Brain microvascular endothelial cell (primary cell): ENCODE measurements at regions not wholly inside any gene's neighbourhood (a gene's known extent, or its start where the extent isn't known, plus 50 kb on each side); places are given as distances from the start of the nearest gene placed in this dataset.

Source experiments
- DNase-seq: peaks from one replicate; pipeline ENCODE4 v3.0.0-alpha.2; 2020
- H3K27ac ChIP-seq: fragments of 250-450 bp; sonication (Bioruptor Pico); 2 replicates; pipeline ENCODE4 v1.5.1; 2020; ENCODE audit warnings: mild to moderate bottlenecking, moderate library complexity
- H3K27me3 ChIP-seq: fragments of 250-450 bp; sonication (Bioruptor Pico); replicated peaks from 2 replicates; pipeline ENCODE4 v1.5.1; 2020; ENCODE audit warnings: mild to moderate bottlenecking
- H3K36me3 ChIP-seq: fragments of 250-450 bp; sonication (Bioruptor Pico); replicated peaks from 2 replicates; pipeline ENCODE4 v1.5.1; 2020; ENCODE audit warnings: mild to moderate bottlenecking
- H3K4me3 ChIP-seq: 2 replicates; pipeline ENCODE4 v1.5.1; 2011; ENCODE audit warnings: low read depth, mild to moderate bottlenecking, control low read depth, low read length, moderate library complexity
- in situ Hi-C: cut with HindIII; loops from 2 replicates; pipeline ENCODE4 v1.10.0; 2017; ENCODE audit warnings: low sequenced_read_pairs, low pct_ligation_motif_present
- TF ChIP-seq, protein P1 (sequence below): IDR thresholded peaks from 2 replicates; pipeline ENCODE4 v1.5.1; 2011; ENCODE audit warnings: low read depth, mild to moderate bottlenecking, moderate library complexity, low read length, control low read depth, inconsistent platforms; ENCODE audit errors: missing control alignments

DNA sequence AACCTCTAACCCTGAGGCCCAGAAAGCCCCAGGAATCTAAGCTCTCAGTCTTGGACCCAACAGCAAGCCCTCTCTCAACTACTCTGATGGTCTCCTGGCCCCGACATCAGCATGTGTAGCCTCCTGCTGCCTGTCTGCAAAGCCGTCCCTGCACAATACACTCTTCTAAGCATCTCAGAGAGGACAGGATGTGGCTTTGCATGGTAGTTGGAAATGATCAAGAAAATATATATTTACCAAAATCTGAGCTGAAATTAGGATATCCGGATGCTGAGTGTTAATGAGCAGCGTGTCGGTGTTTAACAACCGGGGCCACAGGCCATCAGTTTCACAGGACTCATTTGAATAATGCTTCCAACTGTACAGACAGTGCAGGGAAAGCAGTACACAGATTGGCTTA, 59.1 kb upstream of the SIM2 start:
- no peak for DNase-seq
- TF ChIP-seq, protein P1, sequence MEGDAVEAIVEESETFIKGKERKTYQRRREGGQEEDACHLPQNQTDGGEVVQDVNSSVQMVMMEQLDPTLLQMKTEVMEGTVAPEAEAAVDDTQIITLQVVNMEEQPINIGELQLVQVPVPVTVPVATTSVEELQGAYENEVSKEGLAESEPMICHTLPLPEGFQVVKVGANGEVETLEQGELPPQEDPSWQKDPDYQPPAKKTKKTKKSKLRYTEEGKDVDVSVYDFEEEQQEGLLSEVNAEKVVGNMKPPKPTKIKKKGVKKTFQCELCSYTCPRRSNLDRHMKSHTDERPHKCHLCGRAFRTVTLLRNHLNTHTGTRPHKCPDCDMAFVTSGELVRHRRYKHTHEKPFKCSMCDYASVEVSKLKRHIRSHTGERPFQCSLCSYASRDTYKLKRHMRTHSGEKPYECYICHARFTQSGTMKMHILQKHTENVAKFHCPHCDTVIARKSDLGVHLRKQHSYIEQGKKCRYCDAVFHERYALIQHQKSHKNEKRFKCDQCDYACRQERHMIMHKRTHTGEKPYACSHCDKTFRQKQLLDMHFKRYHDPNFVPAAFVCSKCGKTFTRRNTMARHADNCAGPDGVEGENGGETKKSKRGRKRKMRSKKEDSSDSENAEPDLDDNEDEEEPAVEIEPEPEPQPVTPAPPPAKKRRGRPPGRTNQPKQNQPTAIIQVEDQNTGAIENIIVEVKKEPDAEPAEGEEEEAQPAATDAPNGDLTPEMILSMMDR: no peak
- in situ Hi-C loops: no loop called here
- Histone ChIP-seq H3K36me3 (no peaks in the 10 kb centered on the region), H3K27ac (no peak overlapping the region), H3K27me3 (no peaks in the 10 kb centered on the region), H3K4me3 (no peak overlapping the region)

DNA sequence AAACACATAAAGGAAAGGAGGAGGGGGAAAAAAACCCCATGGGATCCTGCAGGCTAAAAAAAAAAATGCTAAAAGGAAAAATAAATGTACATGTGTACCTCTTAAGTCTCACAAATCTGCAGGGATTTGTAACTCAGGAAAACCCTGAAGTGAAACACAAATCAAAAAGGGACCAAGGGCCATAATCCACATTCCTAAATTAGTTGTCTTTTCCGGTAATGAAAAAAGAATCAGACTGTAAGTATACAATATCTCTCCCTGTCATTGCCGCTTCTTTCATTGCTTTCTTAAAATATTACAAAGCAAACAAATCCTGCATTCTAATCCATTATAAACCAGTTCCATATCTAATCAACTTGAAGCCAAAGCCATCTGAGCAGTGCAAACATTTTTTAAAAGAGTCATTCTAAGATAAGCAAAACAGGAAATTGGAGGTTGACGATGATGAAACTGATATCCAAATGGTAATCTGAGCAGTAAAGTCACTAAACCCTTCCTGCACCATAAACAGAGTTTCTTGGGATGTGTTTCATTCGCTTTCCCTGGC, 58.7 kb upstream of the SIM2 start:
- in situ Hi-C loops: no loop called here
- DNase-seq: no peak
- TF ChIP-seq, protein P1: no peak
- H3K4me3 ChIP-seq: no peak overlapping the region
- peak overlapping the region; percentile 15 for H3K27ac ChIP-seq
- H3K27me3 ChIP-seq: no peaks in the 10 kb centered on the region
- no peaks in the 10 kb centered on the region for H3K36me3 ChIP-seq

GRCh38 chr21:36640721-36641244, 58.1 kb upstream of the SIM2 start:
- Histone ChIP-seq H3K36me3 (no peaks in the 10 kb centered on the region), H3K27ac (peak overlapping the region; percentile 15), H3K4me3 (no peak overlapping the region), H3K27me3 (no peaks in the 10 kb centered on the region)
- DNase-seq: no peak
- in situ Hi-C loops: no loop called here
- TF ChIP-seq, protein P1: peak; percentile 34

DNA sequence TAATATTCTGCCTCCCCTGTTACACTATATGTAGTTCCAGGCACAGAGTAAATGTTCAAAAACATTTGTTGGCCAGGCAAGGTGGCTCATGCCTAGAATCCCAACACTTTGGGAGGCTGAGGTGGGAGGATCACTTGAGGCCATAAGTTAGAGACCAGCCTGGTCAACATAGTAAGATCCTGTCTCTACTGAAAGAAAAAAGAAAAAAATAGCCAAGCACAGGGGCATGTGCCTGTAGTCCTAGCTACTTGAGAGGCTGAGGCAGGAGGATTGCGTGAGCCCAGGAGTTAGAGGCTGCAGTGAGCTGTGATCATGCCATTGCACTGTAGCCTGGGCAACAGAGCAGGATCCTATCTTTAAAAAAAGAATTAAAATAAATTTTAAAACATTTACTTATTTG, 57.6 kb upstream of the SIM2 start:
- Histone ChIP-seq H3K27me3 (no peaks in the 10 kb centered on the region), H3K4me3 (no peak overlapping the region), H3K36me3 (no peaks in the 10 kb centered on the region), H3K27ac (no peak overlapping the region)
- TF ChIP-seq, protein P1: no peak
- DNase-seq: no peak
- in situ Hi-C loops: no loop called here

DNA sequence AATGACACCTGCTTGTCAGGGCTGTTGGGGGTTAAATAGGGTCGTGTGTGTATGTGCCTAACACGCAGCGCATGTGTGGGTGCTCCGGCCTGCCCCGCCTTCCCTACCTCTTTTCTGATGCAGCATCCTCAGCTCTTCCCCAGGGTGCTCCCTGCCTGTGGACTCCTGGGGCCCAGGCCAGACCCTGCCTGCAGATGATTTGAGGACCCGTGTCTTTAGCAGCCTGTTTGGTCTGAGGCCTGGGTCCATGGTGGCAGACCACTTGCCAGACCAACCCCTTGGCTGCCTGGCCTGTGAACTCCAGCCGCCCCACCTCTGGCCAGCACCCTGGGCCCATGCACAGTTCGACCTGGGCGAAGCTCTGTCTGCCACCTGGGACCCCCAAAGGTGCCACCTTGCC, 57.0 kb upstream of the SIM2 start:
- Histone ChIP-seq H3K27me3 (no peaks in the 10 kb centered on the region), H3K4me3 (no peak overlapping the region), H3K27ac (no peak overlapping the region), H3K36me3 (no peaks in the 10 kb centered on the region)
- no peak for DNase-seq
- in situ Hi-C loops: no loop called here
- TF ChIP-seq, protein P1: no peak

DNA sequence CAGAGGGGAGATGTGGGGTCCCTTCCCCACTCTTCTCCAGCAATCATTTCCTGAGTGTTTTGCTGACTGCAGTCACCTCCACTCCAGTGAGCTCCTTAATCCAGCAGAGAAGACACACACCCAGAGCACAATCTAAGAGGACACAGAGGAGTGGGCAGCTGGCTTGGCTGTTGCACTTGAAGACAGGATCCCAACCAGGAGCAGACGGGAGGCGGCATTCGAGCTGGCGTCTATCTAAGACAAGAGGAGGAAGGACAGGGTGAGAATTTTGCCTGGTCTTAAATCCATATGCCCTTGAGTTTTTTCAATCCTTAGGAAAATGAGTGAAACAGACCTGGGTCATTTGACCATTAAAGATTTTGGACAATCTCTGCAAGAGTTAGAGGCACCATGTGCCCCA, 56.1 kb upstream of the SIM2 start:
- in situ Hi-C loops: no loop called here
- Histone ChIP-seq H3K27ac (no peak overlapping the region), H3K27me3 (no peaks in the 10 kb centered on the region), H3K36me3 (no peaks in the 10 kb centered on the region), H3K4me3 (no peak overlapping the region)
- TF ChIP-seq, protein P1: no peak
- DNase-seq: no peak
